ENCODE measurements at regions not wholly inside any gene's neighbourhood (a gene's known extent, or its start where the extent isn't known, plus 50 kb on each side); places are given as distances from the start of the nearest gene placed in this dataset.

- H3K9me2 ChIP-seq (replicated peaks; ENCODE audit: low read length): 0 out of 2 replicates have a peak, but pooled peaks cover 4% of the 10 kb centered on the region
- H3K4me1 ChIP-seq (ENCODE audit: insufficient read depth, low read length): peaks cover 8% of the 10 kb centered on the region
- no peaks in the 10 kb centered on the region for H3K9me3 ChIP-seq (ENCODE audit: low read length)
- no peaks in the 10 kb centered on the region for H3K36me3 ChIP-seq (ENCODE audit: low read depth, low read length)
- ChIA-PET POLR2A (ENCODE audit: unreplicated experiment) (no interaction called here), CTCF (no interaction called here)
- no peaks in the 10 kb centered on the region for H3K27me3 ChIP-seq (ENCODE audit: low read length)
- H3K79me2 ChIP-seq (ENCODE audit: low read length): no peaks in the 10 kb centered on the region
- intact Hi-C loops (cut with micrococcal nuclease): loop anchor here (5.0 kb wide), 2 partner anchors 71 to 294 kb away; no protein-coding TSS in a partner anchor
- BruUV-seq (replicated peaks): no TSS peak
- TF ChIP-seq CTCF (conservative IDR thresholded peaks at IDR 0.05; ENCODE audit: low read depth, low read length): no peak
- no peak for TF ChIP-seq EZH2phosphoT487 (IDR thresholded peaks at IDR 0.05; ENCODE audit: borderline replicate concordance, low read length)
- no peak for TF ChIP-seq EZH2 (IDR thresholded peaks at IDR 0.05; ENCODE audit: low read length, unreplicated experiment)
- H3K9ac ChIP-seq (ENCODE audit: low read length): no peak overlapping the region
- H3K4me3 ChIP-seq (ENCODE audit: low read length): no peak overlapping the region
- no peak overlapping the region for H3K27ac ChIP-seq (ENCODE audit: low read length)
- no peak for ATAC-seq
- H4K20me1 ChIP-seq (ENCODE audit: low read length): no peaks in the 10 kb centered on the region
- no peak overlapping the region for H3K4me2 ChIP-seq (ENCODE audit: low read length)
- no peak overlapping the region for H2AFZ ChIP-seq (ENCODE audit: low read length)
- H3F3A ChIP-seq (ENCODE audit: low read length, unreplicated experiment): no peaks in the 10 kb centered on the region
- no peak for DNase-seq
Measured at GRCh38 chr12:42663621-42664020, 74.1 kb upstream of the PRICKLE1 start.

DNA sequence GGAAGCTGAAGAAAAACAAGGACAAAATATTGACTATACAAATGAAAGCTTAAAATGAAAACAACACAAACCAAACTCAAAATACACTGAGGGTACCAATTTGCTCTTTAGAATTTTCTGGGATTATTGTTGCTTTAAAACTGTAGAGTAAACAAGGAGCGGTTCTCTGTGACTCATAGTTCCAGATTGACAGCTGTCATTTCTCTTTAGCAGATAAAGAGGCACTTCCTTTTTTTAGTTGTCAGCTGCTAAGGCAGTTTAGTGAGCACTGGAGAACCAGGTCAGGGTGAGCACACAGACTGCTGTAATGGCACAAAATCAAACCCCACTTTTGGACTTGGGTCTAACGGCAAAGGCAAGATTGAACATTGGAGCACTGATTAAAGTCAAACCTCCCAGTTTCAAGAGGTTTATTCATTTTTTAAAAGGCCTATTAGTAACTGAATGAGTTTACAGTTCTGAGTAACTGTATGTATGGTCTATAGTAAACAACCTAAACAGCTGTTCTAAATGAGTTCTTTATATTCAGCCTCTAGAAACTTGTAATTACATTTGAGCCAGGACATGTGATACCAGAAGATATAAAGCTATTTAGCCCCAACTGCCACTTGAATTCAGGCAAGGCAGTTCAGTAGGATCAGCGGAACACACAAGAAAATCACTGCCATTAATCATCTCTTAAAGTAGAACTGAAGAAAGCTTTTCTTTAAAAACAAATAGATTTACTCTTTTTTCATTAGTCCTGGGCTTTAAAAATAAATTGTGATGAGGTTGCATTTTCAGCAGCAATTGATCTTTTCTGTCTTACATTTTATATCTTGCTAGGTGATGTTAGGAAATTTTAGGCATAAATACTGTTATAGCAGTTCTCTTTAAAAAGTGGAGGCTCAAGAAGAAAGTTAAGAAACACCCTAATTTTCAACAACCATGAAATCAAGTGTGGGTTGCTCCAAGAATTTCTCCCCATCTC, 71.7 kb upstream of the PRICKLE1 start:
- DNase-seq (peak; percentile 24), ATAC-seq (peak; percentile 66)
- ChIA-PET POLR2A (ENCODE audit: unreplicated experiment) (no interaction called here), CTCF (no interaction called here)
- Histone ChIP-seq H3K9me2 (replicated peaks; ENCODE audit: low read length) (0 out of 2 replicates have a peak, but pooled peaks cover 3% of the 10 kb centered on the region), H3K4me1 (ENCODE audit: insufficient read depth, low read length) (peaks cover 8% of the 10 kb centered on the region), H3K4me2 (ENCODE audit: low read length) (no peak overlapping the region), H3K9me3 (ENCODE audit: low read length) (no peaks in the 10 kb centered on the region), H3K36me3 (ENCODE audit: low read depth, low read length) (no peaks in the 10 kb centered on the region), H3K79me2 (ENCODE audit: low read length) (no peaks in the 10 kb centered on the region), H3K27me3 (ENCODE audit: low read length) (no peaks in the 10 kb centered on the region), H3K27ac (ENCODE audit: low read length) (no peak overlapping the region), H3K4me3 (ENCODE audit: low read length) (no peak overlapping the region), H4K20me1 (ENCODE audit: low read length) (no peaks in the 10 kb centered on the region), H2AFZ (ENCODE audit: low read length) (no peak overlapping the region), H3K9ac (ENCODE audit: low read length) (no peak overlapping the region), H3F3A (ENCODE audit: low read length, unreplicated experiment) (no peaks in the 10 kb centered on the region)
- BruUV-seq (replicated peaks): no TSS peak
- intact Hi-C loops (cut with micrococcal nuclease): loop anchor here (5.0 kb wide), 2 partner anchors 69 to 296 kb away; no protein-coding TSS in a partner anchor
- no peak for TF ChIP-seq CTCF (conservative IDR thresholded peaks at IDR 0.05; ENCODE audit: low read depth, low read length)
- no peak for TF ChIP-seq EZH2 (IDR thresholded peaks at IDR 0.05; ENCODE audit: low read length, unreplicated experiment)
- no peak for TF ChIP-seq EZH2phosphoT487 (IDR thresholded peaks at IDR 0.05; ENCODE audit: borderline replicate concordance, low read length)

GRCh38 chr12:42660117-42660516, 70.6 kb upstream of the PRICKLE1 start:
- DNase-seq (no peak), ATAC-seq (no peak)
- Histone ChIP-seq H3K27me3 (ENCODE audit: low read length) (no peaks in the 10 kb centered on the region), H3K9me3 (ENCODE audit: low read length) (no peaks in the 10 kb centered on the region), H3K9me2 (replicated peaks; ENCODE audit: low read length) (no peaks in the 10 kb centered on the region), H3K4me2 (ENCODE audit: low read length) (no peak overlapping the region), H3K9ac (ENCODE audit: low read length) (no peak overlapping the region), H3K4me1 (ENCODE audit: insufficient read depth, low read length) (peaks cover 8% of the 10 kb centered on the region), H4K20me1 (ENCODE audit: low read length) (no peaks in the 10 kb centered on the region), H3K36me3 (ENCODE audit: low read depth, low read length) (no peaks in the 10 kb centered on the region), H3F3A (ENCODE audit: low read length, unreplicated experiment) (no peaks in the 10 kb centered on the region), H3K27ac (ENCODE audit: low read length) (no peak overlapping the region), H2AFZ (ENCODE audit: low read length) (no peak overlapping the region), H3K4me3 (ENCODE audit: low read length) (no peak overlapping the region), H3K79me2 (ENCODE audit: low read length) (no peaks in the 10 kb centered on the region)
- intact Hi-C loops (cut with micrococcal nuclease): loop anchor here (5.0 kb wide), 2 partner anchors 68 to 297 kb away; no protein-coding TSS in a partner anchor
- no TSS peak for BruUV-seq (replicated peaks)
- TF ChIP-seq EZH2phosphoT487 (IDR thresholded peaks at IDR 0.05; ENCODE audit: borderline replicate concordance, low read length): no peak
- no peak for TF ChIP-seq CTCF (conservative IDR thresholded peaks at IDR 0.05; ENCODE audit: low read depth, low read length)
- no peak for TF ChIP-seq EZH2 (IDR thresholded peaks at IDR 0.05; ENCODE audit: low read length, unreplicated experiment)
- CTCF ChIA-PET: no interaction called here
- POLR2A ChIA-PET (ENCODE audit: unreplicated experiment): no interaction called here

Data from PC-3 (cell line).